B cell (primary cell): ENCODE measurements at regions not wholly inside any gene's neighbourhood (a gene's known extent, or its start where the extent isn't known, plus 50 kb on each side); places are given as distances from the start of the nearest gene placed in this dataset.

Experiments
- ATAC-seq: fragments of 200-7000 bp; cut with Tn5 transposase; one replicate; pipeline ENCODE4 v1.10.0; 2021; ENCODE audit warnings: low read depth, mild to moderate bottlenecking, moderate number of reproducible peaks, moderate library complexity
- CTCF ChIA-PET: fragments of 350-600 bp; sonication (Branson Sonifier 250); formaldehyde crosslinking; loops from one replicate; lab custom pipeline; 2021; ENCODE audit warnings: antibody characterized with exemption, inconsistent platforms; lab: Charles Lee
- POLR2A ChIA-PET: fragments of 350-600 bp; sonication (Branson Sonifier 250); formaldehyde crosslinking; loops from one replicate; lab custom pipeline; 2021; ENCODE audit warnings: antibody characterized with exemption; lab: Charles Lee
- DNase-seq: peaks from one replicate; pipeline ENCODE4 v3.0.0; 2013
- H2AFZ ChIP-seq: 2 replicates; pipeline ENCODE4 v1.6.1; 2012; ENCODE audit warnings: mild to moderate bottlenecking, low read depth, low read length; ENCODE audit not compliant: insufficient read depth, poor library complexity, severe bottlenecking
- H3K27ac ChIP-seq, 2 donors: 1 replicate in 1 of 2; 2 replicates in 1 of 2; pipeline ENCODE4 v1.5.1; 2012 to 2013; ENCODE audit warnings: low read length in 2 of 2, mild to moderate bottlenecking in 2 of 2, moderate library complexity in 1 of 2
- H3K27me3 ChIP-seq, 4 experiments: fragments of 200-600 bp in 1 of 4; sonication (generic) in 1 of 4; replicated peaks in 1 of 4; 1 replicate in 2 of 4; 2 replicates in 2 of 4; pipeline versions ENCODE4 v1.6.1 to v1.7.0; 2013 to 2016; ENCODE audit warnings: low read length in 3 of 4, mild to moderate bottlenecking in 2 of 4, mixed read lengths in 1 of 4, moderate library complexity in 1 of 4; ENCODE audit not compliant: insufficient read depth in 4 of 4, control insufficient read depth in 3 of 4; ENCODE audit errors: control extremely low read depth in 1 of 4
- H3K36me3 ChIP-seq, 2 experiments: replicated peaks in 1 of 2; 1 replicate in 1 of 2; 2 replicates in 1 of 2; pipeline versions ENCODE4 v1.6.1 to v1.7.1; 2013; ENCODE audit warnings: low read length in 1 of 2; ENCODE audit not compliant: insufficient read depth in 2 of 2, control insufficient read depth in 1 of 2; ENCODE audit errors: control extremely low read depth in 1 of 2, extremely low read depth in 1 of 2
- H3K4me1 ChIP-seq, 2 donors: fragments of 200-600 bp in 1 of 2; sonication (generic) in 1 of 2; 1 replicate in 1 of 2; 2 replicates in 1 of 2; pipeline versions ENCODE4 v1.5.1 to v1.6.1; 2013 to 2017; ENCODE audit warnings: low read length in 2 of 2; ENCODE audit not compliant: control insufficient read depth in 2 of 2, insufficient read depth in 2 of 2
- H3K4me2 ChIP-seq: replicated peaks from 2 replicates; pipeline ENCODE3; 2012; ENCODE audit warnings: mild to moderate bottlenecking, low read depth, low read length; ENCODE audit not compliant: poor library complexity, severe bottlenecking
- H3K4me3 ChIP-seq, 5 experiments: fragments of 200-600 bp in 1 of 5; sonication (generic) in 1 of 5; 1 replicate in 3 of 5; 2 replicates in 2 of 5; pipeline versions ENCODE4 v1.5.1 to v1.7.0; 2011 to 2016; ENCODE audit warnings: low read length in 4 of 5, mild to moderate bottlenecking in 4 of 5, low read depth in 2 of 5, control low read depth in 1 of 5, moderate library complexity in 1 of 5; ENCODE audit not compliant: insufficient read depth in 1 of 5; ENCODE audit errors: control extremely low read depth in 1 of 5, extremely low read depth in 1 of 5
- H3K79me2 ChIP-seq: fragments of 200-600 bp; sonication (generic); one replicate; pipeline ENCODE4 v1.6.0; 2016; ENCODE audit warnings: low read length; ENCODE audit not compliant: control insufficient read depth, insufficient read depth
- H3K9ac ChIP-seq: fragments of 200-600 bp; sonication (generic); 2 replicates; pipeline ENCODE4 v1.6.1; 2017; ENCODE audit warnings: mild to moderate bottlenecking, low read length, moderate library complexity
- H3K9me3 ChIP-seq, 3 donors: one replicate each; pipeline versions ENCODE4 v1.6.1 to v1.7.1; 2013; ENCODE audit warnings: low read length in 2 of 3; ENCODE audit not compliant: control insufficient read depth in 2 of 3, insufficient read depth in 1 of 3; ENCODE audit errors: control extremely low read depth in 1 of 3
- H4K20me1 ChIP-seq: 2 replicates; pipeline ENCODE4 v1.6.0; 2012; ENCODE audit warnings: mild to moderate bottlenecking, low read length; ENCODE audit not compliant: insufficient read depth, control insufficient read depth, poor library complexity, severe bottlenecking
- H3K27ac Mint-ChIP-seq: one replicate; pipeline ENCODE4 v1.8.0; 2021; ENCODE audit warnings: mixed read lengths
- H3K27me3 Mint-ChIP-seq: one replicate; pipeline ENCODE4 v1.8.0; 2021; ENCODE audit warnings: mixed read lengths
- H3K4me1 Mint-ChIP-seq: one replicate; pipeline ENCODE4 v1.8.0; 2021; ENCODE audit warnings: mixed read lengths
- H3K4me3 Mint-ChIP-seq: one replicate; pipeline ENCODE4 v1.8.0; 2021; ENCODE audit warnings: mixed read lengths
- H3K9me3 Mint-ChIP-seq: one replicate; pipeline ENCODE4 v1.8.0; 2022; ENCODE audit warnings: mixed read lengths; ENCODE audit not compliant: insufficient read depth
- EZH2 ChIP-seq: IDR thresholded peaks from 2 replicates; pipeline ENCODE4 v1.6.1; 2012; ENCODE audit warnings: borderline replicate concordance, low read depth, mild to moderate bottlenecking, moderate library complexity, low read length; ENCODE audit not compliant: insufficient read depth, poor library complexity, severe bottlenecking
- WGBS: methylation state at CpG from one replicate; pipeline ENCODE4 v1.1.5; 2013; ENCODE audit warnings: missing lambda C conversion rate; ENCODE audit not compliant: insufficient coverage; 5-methylcytosine and 5-hydroxymethylcytosine counted together
- intact Hi-C: fragments of 100-400 bp; cut with micrococcal nuclease; formaldehyde crosslinking; loops from one replicate; pipeline ENCODE4 v1.10.0; 2022
- TF ChIP-seq, protein P1 (sequence below): fragments of 200-600 bp; IDR thresholded peaks from one replicate; pipeline ENCODE4 v1.8.0; 2022; ENCODE audit warnings: antibody characterized with exemption, mild to moderate bottlenecking

DNA sequence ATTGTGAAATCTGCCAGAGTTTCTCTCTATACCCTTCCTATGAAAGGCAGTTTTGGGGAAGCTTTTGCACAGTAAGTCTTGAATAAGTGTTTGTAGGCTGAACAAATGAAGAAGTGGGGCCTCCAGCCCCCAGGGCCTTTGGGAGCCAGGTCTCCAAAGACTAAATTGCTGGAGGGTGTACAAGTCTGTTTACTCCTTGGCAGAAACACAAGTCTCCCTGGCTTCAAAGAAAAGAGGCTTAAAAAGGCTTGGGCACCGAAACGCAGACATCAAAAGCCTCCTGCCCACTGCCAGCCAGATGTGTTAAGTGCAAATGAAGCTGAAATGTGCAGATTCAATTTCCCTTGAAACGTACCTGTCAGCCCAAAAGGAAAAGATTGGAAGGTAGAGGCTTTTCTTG is 146.3 kb downstream of the TMEM132E start:
- Histone ChIP-seq H3K36me3 (no peaks in the 10 kb centered on the region), H3K9me3 (no peaks in the 10 kb centered on the region), H2AFZ (no peak overlapping the region), H3K79me2 (no peaks in the 10 kb centered on the region), H3K27ac (no peak overlapping the region), H4K20me1 (no peaks in the 10 kb centered on the region), H3K4me2 (no peak overlapping the region), H3K27me3 (no peaks in the 10 kb centered on the region), H3K4me3 (no peak overlapping the region), H3K9ac (no peak overlapping the region), H3K4me1 (no peaks in the 10 kb centered on the region)
- no peak for DNase-seq
- ChIA-PET CTCF (no interaction called here), POLR2A (no interaction called here)
- intact Hi-C loops = no loop called here
- Mint-ChIP-seq H3K27me3 (peaks cover 10% of the 10 kb centered on the region), H3K9me3 (no peaks in the 10 kb centered on the region), H3K4me1 (no peaks in the 10 kb centered on the region), H3K27ac (no peak overlapping the region), H3K4me3 (no peak overlapping the region)
- ATAC-seq = no peak
- TF ChIP-seq, protein P1, sequence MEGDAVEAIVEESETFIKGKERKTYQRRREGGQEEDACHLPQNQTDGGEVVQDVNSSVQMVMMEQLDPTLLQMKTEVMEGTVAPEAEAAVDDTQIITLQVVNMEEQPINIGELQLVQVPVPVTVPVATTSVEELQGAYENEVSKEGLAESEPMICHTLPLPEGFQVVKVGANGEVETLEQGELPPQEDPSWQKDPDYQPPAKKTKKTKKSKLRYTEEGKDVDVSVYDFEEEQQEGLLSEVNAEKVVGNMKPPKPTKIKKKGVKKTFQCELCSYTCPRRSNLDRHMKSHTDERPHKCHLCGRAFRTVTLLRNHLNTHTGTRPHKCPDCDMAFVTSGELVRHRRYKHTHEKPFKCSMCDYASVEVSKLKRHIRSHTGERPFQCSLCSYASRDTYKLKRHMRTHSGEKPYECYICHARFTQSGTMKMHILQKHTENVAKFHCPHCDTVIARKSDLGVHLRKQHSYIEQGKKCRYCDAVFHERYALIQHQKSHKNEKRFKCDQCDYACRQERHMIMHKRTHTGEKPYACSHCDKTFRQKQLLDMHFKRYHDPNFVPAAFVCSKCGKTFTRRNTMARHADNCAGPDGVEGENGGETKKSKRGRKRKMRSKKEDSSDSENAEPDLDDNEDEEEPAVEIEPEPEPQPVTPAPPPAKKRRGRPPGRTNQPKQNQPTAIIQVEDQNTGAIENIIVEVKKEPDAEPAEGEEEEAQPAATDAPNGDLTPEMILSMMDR = no peak
- no peak for TF ChIP-seq EZH2
- 92% methylated on average over 2 of the region's 3 CpGs for WGBS

- Mint-ChIP-seq H3K9me3 (no peaks in the 10 kb centered on the region), H3K27me3 (peaks cover 10% of the 10 kb centered on the region), H3K4me3 (no peak overlapping the region), H3K4me1 (no peaks in the 10 kb centered on the region), H3K27ac (no peak overlapping the region)
- ChIA-PET CTCF (no interaction called here), POLR2A (no interaction called here)
- no CpG with 5 or more reads among the region's 2 CpGs for WGBS
- Histone ChIP-seq H3K27me3 (peaks cover 0 to 4% (median 0%) of the 10 kb centered on the region in 4 experiments), H4K20me1 (no peaks in the 10 kb centered on the region), H3K4me3 (no peak overlapping the region), H3K79me2 (no peaks in the 10 kb centered on the region), H3K36me3 (no peaks in the 10 kb centered on the region), H3K9me3 (no peaks in the 10 kb centered on the region), H2AFZ (no peak overlapping the region), H3K4me1 (no peaks in the 10 kb centered on the region), H3K4me2 (no peak overlapping the region), H3K9ac (no peak overlapping the region), H3K27ac (no peak overlapping the region)
- no peak for DNase-seq
- ATAC-seq = no peak
- TF ChIP-seq, protein P1 = no peak
- no peak for TF ChIP-seq EZH2
- intact Hi-C loops = no loop called here
Observed at GRCh38 chr17:34725008-34725407, 145.6 kb downstream of the TMEM132E start.
